ENCODE measurements at regions not wholly inside any gene's neighbourhood (a gene's known extent, or its start where the extent isn't known, plus 50 kb on each side); places are given as distances from the start of the nearest gene placed in this dataset.

DNA sequence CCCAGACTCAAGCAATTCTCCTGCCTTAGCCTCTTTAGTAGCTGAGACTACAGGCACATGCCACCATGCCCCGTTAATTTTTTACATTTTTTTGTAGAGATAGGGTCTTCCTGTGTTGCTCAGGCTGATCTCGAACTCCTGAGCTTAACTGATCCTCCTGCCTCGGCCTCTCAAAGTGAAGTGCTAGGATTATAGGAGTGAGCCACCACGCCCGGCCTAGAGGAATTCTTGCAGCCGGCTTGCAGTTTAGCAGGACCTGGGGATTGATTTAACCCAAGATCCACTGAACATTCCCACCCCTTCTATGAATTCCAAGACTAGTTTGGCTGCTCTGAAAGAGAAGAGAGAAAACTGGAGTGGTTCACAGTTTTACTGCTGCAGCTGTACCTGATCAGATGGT, 63.3 kb upstream of the TNRC6B start:
- no peak for TF ChIP-seq EGR1 (IDR thresholded peaks at IDR 0.05; ENCODE audit: borderline replicate concordance, low read depth, low read length)
- TF ChIP-seq EP300 (IDR thresholded peaks at IDR 0.05; ENCODE audit: borderline replicate concordance in 1 of 2, low read depth in 2 of 2, low read length in 2 of 2), result no peak
- TF ChIP-seq, protein P1, sequence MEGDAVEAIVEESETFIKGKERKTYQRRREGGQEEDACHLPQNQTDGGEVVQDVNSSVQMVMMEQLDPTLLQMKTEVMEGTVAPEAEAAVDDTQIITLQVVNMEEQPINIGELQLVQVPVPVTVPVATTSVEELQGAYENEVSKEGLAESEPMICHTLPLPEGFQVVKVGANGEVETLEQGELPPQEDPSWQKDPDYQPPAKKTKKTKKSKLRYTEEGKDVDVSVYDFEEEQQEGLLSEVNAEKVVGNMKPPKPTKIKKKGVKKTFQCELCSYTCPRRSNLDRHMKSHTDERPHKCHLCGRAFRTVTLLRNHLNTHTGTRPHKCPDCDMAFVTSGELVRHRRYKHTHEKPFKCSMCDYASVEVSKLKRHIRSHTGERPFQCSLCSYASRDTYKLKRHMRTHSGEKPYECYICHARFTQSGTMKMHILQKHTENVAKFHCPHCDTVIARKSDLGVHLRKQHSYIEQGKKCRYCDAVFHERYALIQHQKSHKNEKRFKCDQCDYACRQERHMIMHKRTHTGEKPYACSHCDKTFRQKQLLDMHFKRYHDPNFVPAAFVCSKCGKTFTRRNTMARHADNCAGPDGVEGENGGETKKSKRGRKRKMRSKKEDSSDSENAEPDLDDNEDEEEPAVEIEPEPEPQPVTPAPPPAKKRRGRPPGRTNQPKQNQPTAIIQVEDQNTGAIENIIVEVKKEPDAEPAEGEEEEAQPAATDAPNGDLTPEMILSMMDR (IDR thresholded peaks at IDR 0.05; ENCODE audit: control extremely low read depth in 1 of 3, insufficient read depth in 1 of 3, low read depth in 1 of 3, low read length in 3 of 3), result no peak
- no peak for TF ChIP-seq RBBP5 (IDR thresholded peaks at IDR 0.05; ENCODE audit: borderline replicate concordance, low read depth, low read length)
- TF ChIP-seq SP1 (IDR thresholded peaks at IDR 0.05; ENCODE audit: low read depth, low read length), result no peak
- TF ChIP-seq CHD1 (IDR thresholded peaks at IDR 0.05; ENCODE audit: low read depth, low read length), result no peak
- TF ChIP-seq YY1 (IDR thresholded peaks at IDR 0.05; ENCODE audit: low read depth, low read length), result no peak
- no peak for TF ChIP-seq GTF2F1 (IDR thresholded peaks at IDR 0.05; ENCODE audit: borderline replicate concordance, low read depth, low read length)
